ENCODE measurements at regions not wholly inside any gene's neighbourhood (a gene's known extent, or its start where the extent isn't known, plus 50 kb on each side); places are given as distances from the start of the nearest gene placed in this dataset.

DNA sequence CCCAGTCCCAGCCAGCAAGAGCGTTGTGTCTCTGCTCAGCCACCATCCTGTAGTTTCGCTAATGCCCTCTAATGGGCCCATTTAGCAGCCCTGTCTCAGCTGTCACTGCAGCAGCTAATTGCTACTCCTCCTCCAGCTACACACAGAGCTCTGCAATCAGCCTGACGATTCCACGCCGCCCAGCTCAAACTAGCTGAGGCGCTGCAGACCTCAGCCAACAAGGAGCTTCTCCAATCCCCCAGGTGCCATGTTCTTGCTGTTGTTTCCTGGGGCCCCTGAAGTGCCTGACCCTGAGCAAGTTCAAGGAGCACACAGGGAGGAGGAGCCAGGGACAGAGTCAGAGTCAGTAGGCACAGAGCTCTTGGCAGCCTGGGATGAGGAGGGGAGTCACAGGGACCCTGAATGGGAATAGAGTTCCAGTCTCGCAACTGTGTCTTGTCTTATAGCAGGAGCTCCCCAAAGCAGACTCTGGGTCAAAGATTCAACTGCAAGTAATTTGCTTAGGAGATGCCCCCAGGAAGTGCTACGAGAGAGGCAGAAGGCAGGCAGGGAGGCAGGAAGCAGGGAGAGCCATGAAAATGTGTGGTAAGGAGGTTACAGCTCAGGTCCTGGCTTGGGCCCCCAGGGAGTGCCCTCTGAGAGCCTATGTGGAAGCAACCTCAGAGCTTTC lies 135.8 kb upstream of the UNC5B start:
- no peak for TF ChIP-seq CTCF (IDR thresholded peaks at IDR 0.05)
- no peak for TF ChIP-seq POLR2A (IDR thresholded peaks at IDR 0.05)
